Left ventricle myocardium inferior (tissue), 1 donor: ENCODE measurements at regions not wholly inside any gene's neighbourhood (a gene's known extent, or its start where the extent isn't known, plus 50 kb on each side); places are given as distances from the start of the nearest gene placed in this dataset.
"Not testable (repeated sequence)": the region's sequence is repeated elsewhere in the genome, so short reads cannot be mapped to it uniquely, and the experiment has no call there.

ENCODE experiments used
- DNase-seq: peaks from one replicate; pipeline ENCODE4 v3.0.0-alpha.2; 2020
- H3K27ac ChIP-seq: fragments of 200-600 bp; replicated peaks from 2 replicates; pipeline ENCODE4 v1.8.0; 2021
- H3K27me3 ChIP-seq: fragments of 200-600 bp; 2 replicates; pipeline ENCODE4 v1.8.0; 2021; ENCODE audit warnings: low read depth
- H3K36me3 ChIP-seq: fragments of 200-600 bp; 2 replicates; pipeline ENCODE4 v1.8.0; 2021
- H3K4me1 ChIP-seq: fragments of 200-600 bp; 2 replicates; pipeline ENCODE4 v1.8.0; 2021
- H3K4me3 ChIP-seq: fragments of 200-600 bp; 2 replicates; pipeline ENCODE4 v1.8.0; 2021; ENCODE audit warnings: mild to moderate bottlenecking, moderate library complexity
- H3K9me3 ChIP-seq: fragments of 200-600 bp; replicated peaks from 2 replicates; pipeline ENCODE4 v1.8.0; 2021
- intact Hi-C: fragments of 100-400 bp; cut with micrococcal nuclease; formaldehyde crosslinking; loops from one replicate; pipeline ENCODE4 v1.11.0; 2022
- TF ChIP-seq, protein P1 (sequence below): fragments of 200-600 bp; IDR thresholded peaks from 2 replicates; pipeline ENCODE4 v1.8.0; 2021; ENCODE audit warnings: antibody characterized with exemption, mild to moderate bottlenecking, borderline replicate concordance
- donor health status: DM: no; HTN: yes; CAD: no; lungs with severe emphysema.

DNA sequence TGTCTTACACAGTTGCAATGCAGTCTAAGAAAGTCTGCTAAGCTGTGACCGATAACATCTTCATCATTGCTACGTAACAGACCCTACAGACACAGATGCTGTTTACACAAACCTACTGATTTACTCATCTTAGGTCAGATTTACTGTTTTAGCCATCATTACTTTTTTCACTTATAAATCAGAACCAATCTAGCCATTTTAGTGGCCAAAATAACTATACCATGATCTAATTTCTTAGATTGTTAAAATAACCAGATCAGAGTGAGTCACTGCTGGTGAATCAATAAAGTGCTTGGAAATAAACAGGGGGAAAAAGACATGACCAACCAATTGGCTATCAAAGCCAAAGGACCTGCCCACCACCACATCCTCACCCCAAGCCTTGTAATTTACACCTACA, 57.0 kb upstream of the FOXN3 start:
- intact Hi-C loops: no loop called here

DNA sequence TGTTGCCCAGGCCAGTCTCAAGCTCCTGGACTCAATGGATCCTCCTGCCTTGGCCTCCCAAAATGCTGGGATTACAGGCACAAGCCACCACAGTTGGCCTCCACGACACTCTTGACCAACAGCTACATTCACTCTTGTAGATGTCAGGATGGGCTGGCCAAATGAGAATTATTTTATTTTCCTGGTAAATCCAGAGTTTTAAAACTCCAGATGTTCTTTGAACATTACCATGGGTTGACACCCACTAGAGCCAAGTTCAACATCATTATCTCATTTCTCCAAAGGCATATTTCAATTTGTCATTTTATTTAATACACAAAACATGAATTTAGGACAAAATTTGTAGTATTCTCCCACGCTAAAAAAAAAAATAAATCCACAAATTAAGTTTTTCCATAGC, 56.5 kb upstream of the FOXN3 start:
- Histone ChIP-seq H3K36me3 (no peaks in the 10 kb centered on the region), H3K4me1 (peaks cover 26% of the 10 kb centered on the region), H3K27ac (no peak overlapping the region), H3K4me3 (no peak overlapping the region), H3K27me3 (no peaks in the 10 kb centered on the region), H3K9me3 (no peaks in the 10 kb centered on the region)
- no peak for DNase-seq
- intact Hi-C loops: no loop called here
- TF ChIP-seq, protein P1, sequence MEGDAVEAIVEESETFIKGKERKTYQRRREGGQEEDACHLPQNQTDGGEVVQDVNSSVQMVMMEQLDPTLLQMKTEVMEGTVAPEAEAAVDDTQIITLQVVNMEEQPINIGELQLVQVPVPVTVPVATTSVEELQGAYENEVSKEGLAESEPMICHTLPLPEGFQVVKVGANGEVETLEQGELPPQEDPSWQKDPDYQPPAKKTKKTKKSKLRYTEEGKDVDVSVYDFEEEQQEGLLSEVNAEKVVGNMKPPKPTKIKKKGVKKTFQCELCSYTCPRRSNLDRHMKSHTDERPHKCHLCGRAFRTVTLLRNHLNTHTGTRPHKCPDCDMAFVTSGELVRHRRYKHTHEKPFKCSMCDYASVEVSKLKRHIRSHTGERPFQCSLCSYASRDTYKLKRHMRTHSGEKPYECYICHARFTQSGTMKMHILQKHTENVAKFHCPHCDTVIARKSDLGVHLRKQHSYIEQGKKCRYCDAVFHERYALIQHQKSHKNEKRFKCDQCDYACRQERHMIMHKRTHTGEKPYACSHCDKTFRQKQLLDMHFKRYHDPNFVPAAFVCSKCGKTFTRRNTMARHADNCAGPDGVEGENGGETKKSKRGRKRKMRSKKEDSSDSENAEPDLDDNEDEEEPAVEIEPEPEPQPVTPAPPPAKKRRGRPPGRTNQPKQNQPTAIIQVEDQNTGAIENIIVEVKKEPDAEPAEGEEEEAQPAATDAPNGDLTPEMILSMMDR: no peak

More for the DNA sequence above, 57.0 kb upstream of the FOXN3 start:
- Histone ChIP-seq H3K9me3 (no peaks in the 10 kb centered on the region), H3K4me3 (no peak overlapping the region), H3K36me3 (no peaks in the 10 kb centered on the region), H3K27me3 (no peaks in the 10 kb centered on the region), H3K27ac (peak overlapping the region; percentile 1), H3K4me1 (peaks cover 26% of the 10 kb centered on the region)
- TF ChIP-seq, protein P1: no peak
- no peak for DNase-seq

DNA sequence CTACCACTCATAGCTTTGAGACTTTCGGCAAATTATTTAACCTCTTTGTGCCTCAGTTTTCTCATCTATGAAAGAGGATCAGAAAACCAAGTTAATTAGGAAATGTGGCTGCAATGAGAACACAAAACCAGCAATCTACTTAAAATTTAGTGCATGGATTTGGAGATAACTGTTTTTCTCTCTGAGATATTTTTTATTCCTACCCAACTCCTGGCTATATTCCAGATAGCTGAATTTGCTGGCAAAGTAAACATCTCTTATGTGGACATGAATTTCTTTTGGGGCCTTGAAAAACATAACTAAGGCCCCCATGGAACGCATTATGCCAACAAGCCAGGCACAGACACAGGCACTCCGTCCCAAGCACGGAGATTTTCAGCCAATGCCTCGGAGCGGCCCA, 53.4 kb upstream of the FOXN3 start:
- TF ChIP-seq, protein P1: no peak
- Histone ChIP-seq H3K9me3 (no peaks in the 10 kb centered on the region), H3K4me3 (no peak overlapping the region), H3K4me1 (peaks cover 10% of the 10 kb centered on the region), H3K36me3 (no peaks in the 10 kb centered on the region), H3K27me3 (no peaks in the 10 kb centered on the region), H3K27ac (no peak overlapping the region)
- intact Hi-C loops: no loop called here
- DNase-seq: no peak

DNA sequence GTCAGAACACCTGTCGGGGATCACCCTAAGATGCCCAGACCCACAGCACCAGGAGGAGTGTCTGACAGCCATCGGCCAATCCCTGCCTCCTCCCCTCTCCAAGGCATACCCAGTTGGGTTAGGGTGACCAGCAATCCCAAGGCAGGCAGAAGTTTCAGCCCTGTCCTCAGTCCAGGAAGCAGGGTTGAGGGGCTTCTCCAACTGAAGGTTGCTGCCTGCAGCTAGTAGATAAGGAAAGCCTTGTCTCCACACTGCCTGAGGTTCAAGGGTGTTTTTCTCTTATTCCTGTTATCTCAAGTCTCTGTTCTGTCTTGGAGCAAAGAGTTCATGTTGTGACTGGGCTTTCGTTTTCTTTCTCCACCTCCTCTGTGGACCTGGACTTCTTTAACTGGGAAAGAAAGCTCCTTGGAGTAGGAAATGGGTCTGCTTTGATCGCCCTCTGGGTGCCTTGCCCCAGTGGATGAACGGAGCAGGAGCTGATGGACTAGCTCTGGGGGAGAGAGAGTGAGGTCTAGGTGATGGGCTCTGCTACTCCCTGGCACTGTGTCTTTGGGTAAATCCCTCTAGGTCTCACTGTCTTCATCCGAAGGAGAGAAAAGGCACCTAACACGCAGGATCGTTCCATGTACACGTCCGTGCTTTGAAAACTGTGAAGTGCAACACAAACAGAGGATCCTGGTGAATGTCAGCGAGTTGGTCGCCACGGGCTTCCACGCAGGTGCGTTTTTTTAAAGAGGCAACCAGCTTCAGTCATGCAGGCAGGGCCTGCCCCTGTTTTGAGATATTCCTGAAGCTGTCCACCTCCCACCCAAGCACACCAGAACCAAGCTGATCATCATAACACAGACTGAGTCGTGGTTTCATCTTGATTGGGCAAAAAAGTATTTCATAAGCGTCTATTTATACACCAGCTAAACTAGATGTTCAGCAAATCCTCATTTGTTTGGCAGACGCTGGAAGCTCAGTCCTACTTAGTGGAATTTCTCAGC, 52.5 kb upstream of the FOXN3 start:
- Histone ChIP-seq H3K4me1 (peaks cover 10% of the 10 kb centered on the region), H3K9me3 (no peaks in the 10 kb centered on the region), H3K36me3 (no peaks in the 10 kb centered on the region), H3K4me3 (no peak overlapping the region), H3K27ac (peak overlapping the region; percentile 20), H3K27me3 (no peaks in the 10 kb centered on the region)
- intact Hi-C loops: no loop called here
- no peak for DNase-seq
- TF ChIP-seq, protein P1: no peak

GRCh38 chr14:89468566-89468965, 51.5 kb upstream of the FOXN3 start:
- Histone ChIP-seq H3K4me1 (peaks cover 10% of the 10 kb centered on the region), H3K27me3 (no peaks in the 10 kb centered on the region), H3K9me3 (no peaks in the 10 kb centered on the region), H3K27ac (no peak overlapping the region), H3K4me3 (no peak overlapping the region), H3K36me3 (no peaks in the 10 kb centered on the region)
- DNase-seq: no peak
- intact Hi-C loops: no loop called here
- TF ChIP-seq, protein P1: no peak

DNA sequence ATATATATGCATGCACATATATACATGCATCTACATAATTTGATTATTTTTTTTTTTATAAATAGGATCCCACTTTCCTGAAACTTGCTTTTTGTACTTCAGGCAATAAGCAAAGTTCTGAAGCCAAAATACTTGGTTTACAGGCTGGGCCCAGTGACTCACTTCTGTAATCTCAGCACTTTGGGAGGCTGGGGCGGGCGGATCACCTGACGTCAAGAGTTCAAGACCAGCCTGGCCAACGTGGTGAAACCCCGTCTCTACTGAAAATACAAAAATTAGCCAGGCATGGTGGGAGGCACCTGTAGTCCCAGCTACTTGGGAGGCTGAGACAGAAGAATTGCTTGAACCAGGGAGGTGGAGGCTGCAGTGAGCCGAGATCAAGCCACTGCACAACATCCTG, 51.0 kb upstream of the FOXN3 start:
- DNase-seq, H3K36me3 ChIP-seq, H3K4me3 ChIP-seq, H3K4me1 ChIP-seq, H3K27ac ChIP-seq, H3K27me3 ChIP-seq, H3K9me3 ChIP-seq, intact Hi-C loops: not testable (repeated sequence)
